IgD-negative memory B cell (primary cell): ENCODE measurements at regions not wholly inside any gene's neighbourhood (a gene's known extent, or its start where the extent isn't known, plus 50 kb on each side); places are given as distances from the start of the nearest gene placed in this dataset.
A peak's percentile ranks its signal among the peaks of the same experiment; 100 is the strongest.

Experiments
- H3K27ac Mint-ChIP-seq, 3 donors: one replicate each; pipeline ENCODE4 v1.8.0; 2020 to 2022; ENCODE audit warnings: mild to moderate bottlenecking in 3 of 3, mixed read lengths in 3 of 3, moderate library complexity in 1 of 3
- H3K27me3 Mint-ChIP-seq: one replicate; pipeline ENCODE4 v1.8.0; 2021; ENCODE audit warnings: mixed read lengths
- H3K36me3 Mint-ChIP-seq: one replicate; pipeline ENCODE4 v1.8.0; 2020; ENCODE audit warnings: mild to moderate bottlenecking, mixed read lengths
- H3K4me1 Mint-ChIP-seq, 3 donors: one replicate each; pipeline ENCODE4 v1.8.0; 2020 to 2022; ENCODE audit warnings: mixed read lengths in 3 of 3, mild to moderate bottlenecking in 1 of 3
- H3K4me3 Mint-ChIP-seq, 4 donors: one replicate each; pipeline ENCODE4 v1.8.0; 2020 to 2022; ENCODE audit warnings: mild to moderate bottlenecking in 4 of 4, mixed read lengths in 4 of 4, moderate library complexity in 3 of 4
- H3K9me3 Mint-ChIP-seq, 3 donors: one replicate each; pipeline ENCODE4 v1.8.0; 2020 to 2021; ENCODE audit warnings: mixed read lengths in 3 of 3, mild to moderate bottlenecking in 1 of 3

GRCh38 chr6:88266126-88266525 lies 100.0 kb upstream of the CNR1 start:
- H3K27ac Mint-ChIP-seq: no peak overlapping the region
- H3K9me3 Mint-ChIP-seq: no peaks in the 10 kb centered on the region
- peaks cover 3% of the 10 kb centered on the region for H3K36me3 Mint-ChIP-seq
- no peak overlapping the region for H3K4me3 Mint-ChIP-seq
- peaks cover 0 to 9% (median 4%) of the 10 kb centered on the region in 3 donors for H3K4me1 Mint-ChIP-seq
- H3K27me3 Mint-ChIP-seq: no peaks in the 10 kb centered on the region

DNA sequence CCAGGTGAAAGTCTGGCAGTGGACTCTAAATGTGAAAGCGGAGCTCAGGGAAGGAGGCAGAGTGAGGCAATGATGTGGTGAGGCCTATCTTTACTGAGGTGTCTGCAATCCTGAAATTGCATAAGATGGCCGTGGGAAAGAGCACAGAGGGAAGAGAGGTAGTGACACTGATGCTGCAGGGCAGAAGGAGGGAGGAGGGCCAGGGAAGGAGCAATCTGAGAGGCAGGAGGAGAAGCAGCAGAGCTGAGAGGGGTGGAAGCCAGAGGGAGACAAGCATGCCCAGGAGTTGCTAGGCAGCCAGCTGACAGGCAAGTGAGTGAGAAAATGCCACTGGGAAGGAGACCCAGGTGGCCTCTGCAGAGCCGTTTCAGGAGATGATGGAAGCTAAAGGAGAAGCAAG lies 97.4 kb upstream of the CNR1 start:
- H3K27me3 Mint-ChIP-seq: no peaks in the 10 kb centered on the region
- peaks cover 0 to 9% (median 1%) of the 10 kb centered on the region in 3 donors for H3K4me1 Mint-ChIP-seq
- H3K4me3 Mint-ChIP-seq: no peak overlapping the region
- no peaks in the 10 kb centered on the region for H3K9me3 Mint-ChIP-seq
- H3K27ac Mint-ChIP-seq: no peak overlapping the region
- peaks cover 3% of the 10 kb centered on the region for H3K36me3 Mint-ChIP-seq

DNA sequence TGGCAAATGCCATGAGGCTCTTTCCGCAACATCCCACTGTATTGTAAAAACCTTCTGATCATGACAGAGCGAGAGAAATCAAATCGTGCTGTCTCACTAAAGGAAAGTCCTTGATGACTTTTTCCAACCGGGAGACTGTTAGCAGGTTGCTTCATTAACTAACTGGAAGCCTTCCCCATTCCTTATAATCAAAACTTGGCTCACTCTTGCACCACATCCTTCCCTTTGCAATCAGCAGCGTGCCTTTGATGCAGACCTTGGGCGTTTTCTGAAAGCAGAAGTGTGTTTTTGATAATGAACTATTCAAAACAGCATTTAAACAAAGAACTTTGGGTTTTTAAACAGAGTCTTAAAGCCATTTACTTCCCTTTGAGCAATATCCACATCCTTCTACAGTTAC lies 96.2 kb upstream of the CNR1 start:
- Mint-ChIP-seq H3K27me3 (no peaks in the 10 kb centered on the region), H3K9me3 (peaks cover 0 to 4% (median 0%) of the 10 kb centered on the region in 3 donors), H3K4me3 (no peak overlapping the region), H3K4me1 (peaks cover 0 to 9% (median 1%) of the 10 kb centered on the region in 3 donors), H3K36me3 (peaks cover 3% of the 10 kb centered on the region), H3K27ac (no peak overlapping the region)

- Mint-ChIP-seq H3K4me1 (no peaks in the 10 kb centered on the region), H3K9me3 (peaks cover 4 to 16% (median 12%) of the 10 kb centered on the region in 3 donors), H3K27ac (no peak overlapping the region), H3K36me3 (peaks cover 1% of the 10 kb centered on the region), H3K27me3 (peaks cover 6% of the 10 kb centered on the region), H3K4me3 (no peak overlapping the region)
These were observed 85.2 kb upstream of the CNR1 start for GRCh38 chr6:88251301-88251700.

DNA sequence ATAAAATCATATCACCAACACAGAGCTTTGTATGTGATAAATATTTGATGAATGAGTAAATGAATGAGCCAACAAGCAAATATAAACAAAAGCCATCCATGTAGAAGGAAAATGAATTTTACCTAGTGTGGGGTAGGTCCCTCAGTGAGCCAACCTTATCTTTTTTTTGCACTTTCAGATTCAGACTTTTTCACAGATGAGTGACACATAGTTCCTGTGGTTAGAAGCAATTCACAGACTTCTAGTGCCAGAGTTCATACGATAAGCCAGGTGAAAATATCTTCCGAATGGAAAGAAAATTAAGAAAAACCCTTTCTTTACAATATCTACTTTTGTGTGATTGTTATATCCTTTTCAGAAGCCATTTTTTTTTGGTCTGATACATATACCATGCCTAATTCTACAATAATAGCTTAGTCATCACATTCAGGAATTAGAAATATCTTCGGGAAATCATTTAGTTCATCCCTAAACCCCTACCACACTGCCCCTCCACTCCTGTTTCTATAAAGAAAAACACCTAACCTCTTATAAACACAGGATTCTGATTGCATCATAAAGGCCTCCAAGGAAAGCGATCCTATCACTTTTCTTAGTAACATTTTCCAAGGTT lies 82.7 kb upstream of the CNR1 start:
- Mint-ChIP-seq H3K27me3 (peaks cover 4% of the 10 kb centered on the region), H3K4me1 (no peaks in the 10 kb centered on the region), H3K9me3 (peaks cover 0 to 4% (median 2%) of the 10 kb centered on the region in 3 donors), H3K27ac (no peak overlapping the region), H3K36me3 (no peaks in the 10 kb centered on the region), H3K4me3 (no peak overlapping the region)

GRCh38 chr6:88246654-88247053 lies 80.5 kb upstream of the CNR1 start:
- no peaks in the 10 kb centered on the region for H3K36me3 Mint-ChIP-seq
- no peak overlapping the region for H3K4me3 Mint-ChIP-seq
- H3K27me3 Mint-ChIP-seq: peaks cover 2% of the 10 kb centered on the region
- no peaks in the 10 kb centered on the region for H3K9me3 Mint-ChIP-seq
- no peaks in the 10 kb centered on the region for H3K4me1 Mint-ChIP-seq
- no peak overlapping the region for H3K27ac Mint-ChIP-seq

DNA sequence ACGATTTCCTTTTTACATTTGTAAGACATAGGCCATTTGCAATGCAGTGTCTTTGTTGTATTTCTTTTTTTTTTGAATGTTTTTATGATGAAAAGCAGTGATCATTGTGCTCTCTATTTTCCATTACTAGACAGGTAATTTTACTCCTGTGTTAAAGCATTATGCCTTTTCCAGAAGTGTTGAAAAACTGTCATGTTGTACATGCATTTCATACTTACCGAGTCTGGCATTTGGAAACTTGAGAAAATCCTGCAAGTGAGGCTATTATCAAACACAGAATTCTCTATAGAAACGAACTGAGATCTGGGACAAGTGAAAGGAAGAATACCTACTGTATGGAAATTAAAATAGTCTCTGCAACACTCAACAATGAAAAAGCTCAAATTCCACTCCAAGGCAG lies 78.6 kb upstream of the CNR1 start:
- H3K36me3 Mint-ChIP-seq: no peaks in the 10 kb centered on the region
- H3K27ac Mint-ChIP-seq: no peak overlapping the region
- H3K4me3 Mint-ChIP-seq: no peak overlapping the region
- H3K27me3 Mint-ChIP-seq: no peaks in the 10 kb centered on the region
- no peaks in the 10 kb centered on the region for H3K9me3 Mint-ChIP-seq
- no peaks in the 10 kb centered on the region for H3K4me1 Mint-ChIP-seq

DNA sequence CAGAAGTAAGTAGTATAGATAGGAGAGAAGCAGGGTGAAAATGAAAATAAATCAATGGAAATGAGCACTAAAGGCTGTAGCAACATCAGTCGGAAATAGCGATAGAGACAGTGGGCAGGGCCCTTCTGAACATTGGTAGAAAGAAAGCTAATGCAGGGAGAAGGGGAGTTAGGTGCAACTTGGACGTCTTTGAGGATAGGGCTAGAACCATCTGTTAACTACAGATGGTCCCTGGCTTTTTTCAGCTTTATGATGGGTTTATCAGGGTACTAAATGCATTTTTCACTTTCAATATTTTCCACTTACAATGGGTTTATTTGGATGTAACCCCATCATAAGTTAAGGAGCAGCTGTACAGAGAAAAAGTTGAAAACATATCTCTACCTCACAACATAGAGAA lies 72.8 kb upstream of the CNR1 start:
- Mint-ChIP-seq H3K27me3 (no peaks in the 10 kb centered on the region), H3K9me3 (peaks cover 0 to 3% (median 2%) of the 10 kb centered on the region in 3 donors), H3K4me1 (peaks cover 7 to 9% (median 9%) of the 10 kb centered on the region in 3 donors), H3K27ac (no peak overlapping the region), H3K36me3 (no peaks in the 10 kb centered on the region), H3K4me3 (no peak overlapping the region)

DNA sequence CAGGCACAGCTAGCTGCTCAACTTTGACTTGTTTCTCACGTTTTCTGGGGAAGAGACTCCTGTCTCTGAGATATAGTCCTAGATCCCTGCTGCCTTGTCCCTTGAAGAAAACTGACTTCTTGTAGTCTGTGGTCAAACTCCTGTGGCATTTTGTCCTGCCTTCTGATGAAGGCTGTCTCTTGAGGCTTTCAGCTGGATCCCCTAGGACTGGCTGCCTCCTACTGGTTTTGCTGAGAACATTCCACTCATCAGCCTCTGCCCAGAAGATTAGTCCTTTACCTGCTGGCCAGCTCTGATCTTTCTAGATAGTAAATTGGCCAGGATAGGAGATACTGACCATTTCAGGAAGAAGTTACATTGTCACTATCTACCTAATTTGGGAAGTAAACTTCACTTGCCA lies 71.9 kb upstream of the CNR1 start:
- no peak overlapping the region for H3K4me3 Mint-ChIP-seq
- peak overlapping the region in 1 of 3 donors; percentile 27 for H3K27ac Mint-ChIP-seq
- no peaks in the 10 kb centered on the region for H3K27me3 Mint-ChIP-seq
- H3K36me3 Mint-ChIP-seq: no peaks in the 10 kb centered on the region
- peaks cover 7 to 9% (median 9%) of the 10 kb centered on the region in 3 donors for H3K4me1 Mint-ChIP-seq
- H3K9me3 Mint-ChIP-seq: peaks cover 3 to 7% (median 5%) of the 10 kb centered on the region in 3 donors

DNA sequence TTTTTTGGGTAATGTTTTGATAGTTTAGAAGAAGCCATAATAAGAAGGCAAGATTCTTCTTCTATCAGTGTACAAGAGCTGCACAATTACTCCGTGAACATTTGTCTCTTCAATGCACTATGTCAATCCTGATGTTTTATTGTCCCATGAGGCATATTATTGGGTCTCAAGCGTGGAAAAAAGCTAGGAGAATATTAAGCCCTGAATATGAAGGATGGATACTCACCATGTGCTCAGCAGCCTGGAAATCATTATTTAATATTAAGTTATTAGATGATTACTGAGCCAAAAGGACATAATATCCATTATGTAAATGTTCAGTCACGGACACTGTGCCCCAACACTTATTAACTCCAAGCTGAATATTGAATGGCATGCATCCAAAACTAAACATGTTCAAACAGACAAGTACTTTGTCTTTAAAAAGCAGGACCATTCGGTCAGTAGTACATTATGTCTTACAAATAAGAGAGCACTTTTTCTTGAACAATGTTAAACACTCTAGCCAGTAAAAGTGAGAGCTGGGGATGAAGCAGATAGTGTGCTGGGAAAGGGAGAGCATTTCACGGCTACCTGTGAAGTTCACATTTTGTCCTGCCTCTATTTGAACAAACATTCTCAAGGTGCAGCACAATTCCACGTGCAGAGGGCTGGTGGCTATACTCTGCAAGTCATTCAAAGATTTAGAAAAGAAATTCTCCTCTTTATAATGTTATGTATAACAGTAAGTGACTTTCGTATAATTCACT lies 70.6 kb upstream of the CNR1 start:
- Mint-ChIP-seq H3K36me3 (no peaks in the 10 kb centered on the region), H3K27me3 (no peaks in the 10 kb centered on the region), H3K4me1 (peaks cover 7 to 9% (median 9%) of the 10 kb centered on the region in 3 donors), H3K4me3 (no peak overlapping the region), H3K9me3 (peaks cover 9 to 15% (median 11%) of the 10 kb centered on the region in 3 donors), H3K27ac (no peak overlapping the region)

DNA sequence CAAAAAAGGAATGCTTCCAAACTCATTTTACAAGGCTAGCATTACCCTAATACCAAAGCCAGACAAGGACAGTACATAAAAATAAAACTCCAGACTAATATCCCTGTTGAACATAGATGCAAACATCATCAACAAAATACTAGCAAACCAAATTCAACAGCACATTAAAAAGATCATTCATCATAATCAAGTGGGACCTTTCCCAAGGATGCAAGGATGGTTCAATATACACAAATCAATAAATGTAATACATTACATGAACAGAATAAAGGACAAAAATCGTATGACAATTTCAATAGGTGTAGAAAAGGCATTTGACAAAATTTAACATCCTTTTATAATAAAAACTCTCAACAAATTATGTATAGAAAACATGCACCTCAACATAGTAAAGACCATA lies 66.6 kb upstream of the CNR1 start:
- H3K27me3 Mint-ChIP-seq: no peaks in the 10 kb centered on the region
- H3K36me3 Mint-ChIP-seq: no peaks in the 10 kb centered on the region
- H3K27ac Mint-ChIP-seq: no peak overlapping the region
- peaks cover 14 to 36% (median 20%) of the 10 kb centered on the region in 3 donors for H3K9me3 Mint-ChIP-seq
- H3K4me3 Mint-ChIP-seq: no peak overlapping the region
- peaks cover 3 to 6% (median 4%) of the 10 kb centered on the region in 3 donors for H3K4me1 Mint-ChIP-seq

- Mint-ChIP-seq H3K9me3 (peaks cover 0 to 12% (median 0%) of the 10 kb centered on the region in 3 donors), H3K36me3 (no peaks in the 10 kb centered on the region)
These were observed 57.2 kb upstream of the CNR1 start for GRCh38 chr6:88223298-88223697.

GRCh38 chr6:88220493-88220892 lies 54.3 kb upstream of the CNR1 start:
- H3K36me3 Mint-ChIP-seq: peaks cover 3% of the 10 kb centered on the region
- no peak overlapping the region for H3K27ac Mint-ChIP-seq
- no peak overlapping the region for H3K4me3 Mint-ChIP-seq
- H3K4me1 Mint-ChIP-seq: no peaks in the 10 kb centered on the region
- H3K9me3 Mint-ChIP-seq: no peaks in the 10 kb centered on the region
- peaks cover 5% of the 10 kb centered on the region for H3K27me3 Mint-ChIP-seq

More at GRCh38 chr6:88223298-88223697, 57.2 kb upstream of the CNR1 start:
- Mint-ChIP-seq H3K4me3 (no peak overlapping the region), H3K27ac (no peak overlapping the region), H3K4me1 (no peaks in the 10 kb centered on the region), H3K27me3 (peaks cover 1% of the 10 kb centered on the region)

DNA sequence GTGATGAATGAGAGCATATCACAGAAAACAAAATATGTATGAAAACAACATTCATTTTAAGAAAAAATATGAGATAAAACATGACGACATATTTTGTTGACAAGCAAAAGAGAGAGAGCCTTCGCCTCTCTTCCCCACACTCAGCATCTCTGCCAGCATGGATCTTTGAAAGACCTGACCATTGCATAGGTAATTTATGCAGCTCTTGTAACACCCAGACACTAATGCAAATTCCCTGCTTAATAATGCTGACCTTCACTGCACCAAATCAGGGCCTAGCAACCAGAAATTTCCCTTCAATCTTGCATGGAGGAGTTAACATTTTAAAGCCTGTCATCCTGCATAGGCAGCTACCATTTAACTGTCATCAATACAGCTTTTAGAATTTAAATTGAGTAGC lies 50.0 kb upstream of the CNR1 start:
- Mint-ChIP-seq H3K4me3 (no peak overlapping the region), H3K4me1 (no peaks in the 10 kb centered on the region), H3K9me3 (no peaks in the 10 kb centered on the region), H3K27ac (no peak overlapping the region), H3K36me3 (peaks cover 3% of the 10 kb centered on the region), H3K27me3 (peaks cover 5% of the 10 kb centered on the region)
